Effector memory CD4-positive, alpha-beta T cell (primary cell): ENCODE measurements at regions not wholly inside any gene's neighbourhood (a gene's known extent, or its start where the extent isn't known, plus 50 kb on each side); places are given as distances from the start of the nearest gene placed in this dataset.

ENCODE experiments used
- DNase-seq, 3 donors: peaks; one replicate each; pipeline ENCODE4 v3.0.0-alpha.2; 2020
- H3K27ac ChIP-seq: 2 replicates; pipeline ENCODE4 v1.7.0; 2013; ENCODE audit warnings: mild to moderate bottlenecking, low read length, moderate library complexity; ENCODE audit not compliant: insufficient read depth, poor library complexity, severe bottlenecking
- H3K27me3 ChIP-seq: replicated peaks from 2 replicates; pipeline ENCODE4 v1.7.0; 2013; ENCODE audit warnings: mild to moderate bottlenecking, low read length; ENCODE audit not compliant: insufficient read depth, control insufficient read depth, poor library complexity, severe bottlenecking
- H3K36me3 ChIP-seq: 2 replicates; pipeline ENCODE4 v1.7.0; 2013; ENCODE audit warnings: mild to moderate bottlenecking, low read length, moderate library complexity; ENCODE audit not compliant: control insufficient read depth, insufficient read depth
- H3K4me1 ChIP-seq: 2 replicates; pipeline ENCODE4 v1.7.0; 2013; ENCODE audit warnings: low read length, mild to moderate bottlenecking; ENCODE audit not compliant: control insufficient read depth, insufficient read depth, poor library complexity, severe bottlenecking
- H3K4me3 ChIP-seq: 2 replicates; pipeline ENCODE4 v1.7.0; 2013; ENCODE audit warnings: low read length, low read depth, mild to moderate bottlenecking; ENCODE audit not compliant: insufficient read depth, poor library complexity, severe bottlenecking
- H3K9me3 ChIP-seq: 2 replicates; pipeline ENCODE4 v1.7.0; 2013; ENCODE audit warnings: mild to moderate bottlenecking, low read length, moderate library complexity; ENCODE audit not compliant: control insufficient read depth

- Histone ChIP-seq H3K36me3 (no peaks in the 10 kb centered on the region), H3K4me1 (peaks cover 26% of the 10 kb centered on the region), H3K27me3 (no peaks in the 10 kb centered on the region), H3K27ac (no peak overlapping the region), H3K4me3 (no peak overlapping the region), H3K9me3 (no peaks in the 10 kb centered on the region)
- no peak for DNase-seq
Measured at GRCh38 chrX:9336456-9336855, 128.4 kb upstream of the TBL1X start.

DNA sequence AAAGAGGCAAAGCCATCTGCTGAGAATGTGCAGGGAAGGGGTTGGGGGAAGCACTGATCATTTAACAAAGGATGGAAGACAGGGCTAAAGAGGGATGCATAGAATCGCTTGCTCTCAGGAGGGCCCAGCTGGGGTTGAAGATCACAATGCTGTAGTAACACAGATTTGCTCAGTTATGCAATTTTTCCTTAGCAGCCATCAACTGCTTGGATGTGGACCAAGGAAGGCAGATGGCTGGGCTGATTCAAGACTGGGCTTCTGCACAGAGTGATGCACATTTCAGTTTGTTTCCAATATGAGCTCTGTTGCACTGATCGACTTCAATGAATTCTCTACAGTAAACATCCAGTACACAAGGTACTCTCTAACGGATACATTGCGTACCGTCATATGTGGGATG, 127.8 kb upstream of the TBL1X start:
- Histone ChIP-seq H3K4me3 (no peak overlapping the region), H3K27me3 (no peaks in the 10 kb centered on the region), H3K36me3 (no peaks in the 10 kb centered on the region), H3K4me1 (peaks cover 27% of the 10 kb centered on the region), H3K27ac (no peak overlapping the region), H3K9me3 (no peaks in the 10 kb centered on the region)
- DNase-seq: no peak

GRCh38 chrX:9338986-9339385, 125.9 kb upstream of the TBL1X start:
- H3K27ac ChIP-seq: no peak overlapping the region
- no peaks in the 10 kb centered on the region for H3K36me3 ChIP-seq
- H3K9me3 ChIP-seq: no peaks in the 10 kb centered on the region
- H3K27me3 ChIP-seq: no peaks in the 10 kb centered on the region
- H3K4me1 ChIP-seq: peaks cover 31% of the 10 kb centered on the region
- no peak overlapping the region for H3K4me3 ChIP-seq
- DNase-seq: no peak

DNA sequence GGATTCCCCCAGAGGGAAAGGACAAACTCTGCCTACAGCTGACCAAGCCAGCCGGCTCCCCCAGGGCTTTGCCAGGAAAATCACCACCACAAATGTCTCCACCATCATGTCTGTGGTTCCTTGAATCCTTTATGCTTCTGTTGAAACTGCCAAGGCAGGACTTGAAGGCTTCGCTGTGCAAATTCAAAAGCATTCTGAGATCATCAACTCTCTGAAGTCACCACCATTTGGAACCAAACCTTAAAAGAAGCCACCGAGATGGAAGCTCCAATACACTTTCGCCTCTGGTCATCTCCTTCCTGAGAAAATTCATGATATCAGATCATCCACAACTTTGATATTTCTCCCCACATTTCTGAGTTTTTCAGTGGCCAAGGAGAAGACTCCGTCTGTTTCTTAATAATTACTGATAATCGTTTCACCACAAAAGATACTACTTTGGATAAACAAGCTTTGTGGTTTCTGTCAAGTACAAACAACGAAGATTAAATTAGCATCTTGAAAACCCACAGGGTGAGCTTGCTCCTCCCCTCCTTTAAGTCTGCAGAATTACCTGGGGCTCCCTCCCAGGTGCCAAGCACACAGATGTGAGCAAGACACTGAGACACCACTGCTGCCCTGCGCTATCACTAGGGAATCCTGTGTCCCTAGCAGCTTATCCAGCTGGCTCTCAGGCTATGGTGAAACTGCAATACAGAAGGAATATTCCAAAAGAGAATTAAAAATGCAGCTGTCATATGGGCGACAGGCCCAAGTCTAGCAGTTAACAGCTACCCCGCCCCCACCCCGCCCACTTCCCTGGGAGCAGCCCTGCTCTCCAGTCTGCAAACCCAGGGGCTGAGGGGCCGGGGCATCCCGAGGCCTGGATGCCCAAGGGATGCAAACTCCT, 125.0 kb upstream of the TBL1X start:
- DNase-seq: peak in 1 of 3 donors; percentile 35
- H3K27ac ChIP-seq: peak overlapping the region; percentile 86
- H3K4me3 ChIP-seq: peak overlapping the region; percentile 17
- H3K9me3 ChIP-seq: no peaks in the 10 kb centered on the region
- no peaks in the 10 kb centered on the region for H3K36me3 ChIP-seq
- peaks cover 31% of the 10 kb centered on the region for H3K4me1 ChIP-seq
- no peaks in the 10 kb centered on the region for H3K27me3 ChIP-seq

DNA sequence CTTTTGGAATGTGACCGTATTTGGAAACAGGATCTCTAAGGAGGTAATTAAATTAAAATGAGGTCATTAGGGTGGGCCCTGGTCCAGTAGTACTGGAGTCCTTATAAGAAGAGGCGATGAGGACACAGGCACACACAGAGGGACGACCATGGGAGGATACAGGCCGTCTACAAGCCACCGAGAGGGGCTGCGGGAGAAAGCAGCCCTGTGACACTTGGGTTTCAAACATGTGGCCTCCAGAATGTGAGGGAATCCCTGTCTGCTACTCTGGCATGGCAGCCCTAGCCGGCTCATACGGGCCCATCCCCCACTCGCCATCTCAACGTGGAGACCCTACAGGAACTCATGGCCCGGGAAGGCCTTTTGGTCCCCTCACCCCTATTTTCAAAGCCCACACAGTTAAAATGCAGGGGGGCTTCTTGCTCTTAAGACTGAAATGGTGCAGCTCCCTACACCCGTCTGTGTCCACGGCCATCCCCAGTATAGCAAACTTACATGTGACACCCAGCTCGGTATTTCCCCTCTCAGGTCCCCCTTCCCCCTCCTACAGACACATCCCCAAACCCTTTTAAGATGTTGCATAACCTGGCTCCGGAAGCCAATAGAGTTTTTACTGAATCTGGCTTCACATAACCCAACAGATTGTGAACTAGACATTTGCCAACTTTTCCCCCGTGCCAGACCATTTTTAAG, 124.1 kb upstream of the TBL1X start:
- peak in 2 of 3 donors; percentile 34 to 37 for DNase-seq
- H3K36me3 ChIP-seq: no peaks in the 10 kb centered on the region
- H3K4me1 ChIP-seq: peaks cover 31% of the 10 kb centered on the region
- H3K27me3 ChIP-seq: no peaks in the 10 kb centered on the region
- peak overlapping the region; percentile 46 for H3K4me3 ChIP-seq
- H3K9me3 ChIP-seq: no peaks in the 10 kb centered on the region
- peak overlapping the region; percentile 86 for H3K27ac ChIP-seq

GRCh38 chrX:9341291-9342201, 123.3 kb upstream of the TBL1X start:
- peak; percentile 19 to 36 (median 29) for DNase-seq
- peaks cover 30% of the 10 kb centered on the region for H3K4me1 ChIP-seq
- peak overlapping the region; percentile 46 for H3K4me3 ChIP-seq
- no peaks in the 10 kb centered on the region for H3K9me3 ChIP-seq
- no peaks in the 10 kb centered on the region for H3K27me3 ChIP-seq
- H3K36me3 ChIP-seq: no peaks in the 10 kb centered on the region
- peak overlapping the region; percentile 86 for H3K27ac ChIP-seq

- Histone ChIP-seq H3K4me1 (peaks cover 24% of the 10 kb centered on the region), H3K9me3 (no peaks in the 10 kb centered on the region), H3K4me3 (peak overlapping the region; percentile 39), H3K27me3 (no peaks in the 10 kb centered on the region), H3K36me3 (no peaks in the 10 kb centered on the region), H3K27ac (peak overlapping the region; percentile 60)
- peak in 2 of 3 donors; percentile 36 to 44 for DNase-seq
Measured at GRCh38 chrX:9342561-9343051, 122.3 kb upstream of the TBL1X start.

DNA sequence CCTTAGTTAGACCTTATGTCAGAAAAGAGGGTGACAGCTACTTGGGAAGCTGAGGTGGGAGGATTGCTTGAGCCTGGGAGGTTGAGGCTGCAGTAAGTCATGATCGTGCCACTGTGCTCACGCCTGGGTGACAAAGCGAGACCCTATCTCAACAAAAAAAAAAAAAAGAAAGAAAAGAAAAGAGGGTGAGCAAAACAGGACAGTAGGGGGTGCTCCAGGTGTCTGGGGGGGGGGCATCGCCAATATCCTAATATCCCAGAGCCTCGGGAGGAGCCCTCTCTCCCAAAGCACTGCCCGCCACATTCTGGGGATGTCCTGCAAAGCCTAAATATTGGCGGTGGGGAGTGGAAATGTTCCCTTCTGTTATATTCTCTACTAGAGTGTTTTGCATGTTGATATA, 120.9 kb upstream of the TBL1X start:
- Histone ChIP-seq H3K27ac (no peak overlapping the region), H3K4me3 (no peak overlapping the region), H3K9me3 (no peaks in the 10 kb centered on the region), H3K4me1 (peaks cover 24% of the 10 kb centered on the region), H3K27me3 (no peaks in the 10 kb centered on the region), H3K36me3 (no peaks in the 10 kb centered on the region)
- DNase-seq: no peak

DNA sequence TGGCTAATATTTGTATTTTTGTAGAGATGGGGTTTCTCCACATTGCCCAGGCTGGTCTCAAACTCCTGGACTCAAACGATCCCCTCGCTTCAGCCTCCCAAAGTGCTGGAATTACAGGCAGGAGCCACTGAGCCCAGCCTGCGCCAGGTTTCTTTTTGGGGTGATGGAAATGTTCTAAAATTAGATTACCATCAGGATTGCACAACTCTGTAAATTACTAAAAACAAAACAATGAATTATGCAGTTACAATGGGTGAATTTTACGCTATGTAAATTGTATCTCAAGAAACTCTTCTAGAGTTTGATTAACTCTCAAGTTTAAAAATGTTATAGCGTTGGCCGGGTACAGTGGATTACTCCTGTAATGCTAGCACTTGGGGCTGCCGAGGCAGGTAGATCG, 118.9 kb upstream of the TBL1X start:
- Histone ChIP-seq H3K27me3 (no peaks in the 10 kb centered on the region), H3K9me3 (no peaks in the 10 kb centered on the region), H3K4me3 (no peak overlapping the region), H3K27ac (no peak overlapping the region), H3K36me3 (no peaks in the 10 kb centered on the region), H3K4me1 (peaks cover 10% of the 10 kb centered on the region)
- no peak for DNase-seq
